ENCODE measurements at regions not wholly inside any gene's neighbourhood (a gene's known extent, or its start where the extent isn't known, plus 50 kb on each side); places are given as distances from the start of the nearest gene placed in this dataset.

DNA sequence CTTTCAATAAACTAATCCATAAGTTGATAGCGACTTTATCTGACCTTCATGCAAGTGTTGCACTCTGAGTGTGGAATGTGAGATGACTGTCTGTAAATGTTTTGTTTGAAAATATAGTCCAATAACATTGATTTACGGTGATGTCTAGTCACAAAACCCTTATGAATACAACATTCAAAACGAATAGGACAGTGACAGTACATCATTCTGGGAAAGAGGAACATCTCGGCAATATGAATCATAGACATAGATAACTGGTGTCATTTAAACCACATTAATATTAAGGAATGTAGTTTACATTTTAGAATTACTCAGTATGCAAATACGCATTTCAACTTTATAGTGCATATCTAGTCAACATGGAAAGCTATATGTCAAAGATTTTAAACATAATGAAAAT, 1311.6 kb upstream of the ADGRL4 start:
- no peaks in the 10 kb centered on the region for H3K79me2 ChIP-seq (ENCODE audit: insufficient read depth, low read length)
- BruUV-seq (replicated peaks), result no TSS peak
- no peak for FAIRE-seq
- H3K36me3 ChIP-seq (replicated peaks in 1 of 2; ENCODE audit: control insufficient read depth in 1 of 2, insufficient read depth in 2 of 2, low read length in 2 of 2), result no peaks in the 10 kb centered on the region
- in situ Hi-C loops (cut with HindIII; ENCODE audit: extremely low pct_ligation_motif_present, low pct_unique_long_range_greater_than_20kb), result no loop called here
- peaks cover 59% of the 10 kb centered on the region for H3K9me3 ChIP-seq (ENCODE audit: low read length)
- H4K20me1 ChIP-seq (ENCODE audit: insufficient read depth, low read length), result no peaks in the 10 kb centered on the region
- no peak for ATAC-seq
- no peaks in the 10 kb centered on the region for H3K4me1 ChIP-seq (ENCODE audit: insufficient read depth, low read length)
- H2AFZ ChIP-seq (ENCODE audit: low read length), result no peak overlapping the region
- no peak overlapping the region for H3K27ac ChIP-seq (ENCODE audit: extremely low read length, insufficient read depth, low read length)
- no peak overlapping the region for H3K4me2 ChIP-seq (ENCODE audit: low read depth, low read length)
- no peaks in the 10 kb centered on the region; a peak in 1 of 5 replicates for H3K27me3 ChIP-seq (ENCODE audit: control insufficient read depth in 1 of 2, insufficient read depth in 2 of 2, low read length in 2 of 2)
- TF ChIP-seq ZNF326 (CRISPR knock-in tag; IDR thresholded peaks at IDR 0.05; ENCODE audit: borderline replicate concordance) (no peak), ZNF607 (CRISPR knock-in tag; IDR thresholded peaks at IDR 0.05; ENCODE audit: borderline replicate concordance) (no peak), BHLHE40 (IDR thresholded peaks at IDR 0.05; ENCODE audit: low read length) (no peak), CENPT (CRISPR knock-in tag; IDR thresholded peaks at IDR 0.05; ENCODE audit: low read depth) (no peak)
- TF ChIP-seq, protein P1, sequence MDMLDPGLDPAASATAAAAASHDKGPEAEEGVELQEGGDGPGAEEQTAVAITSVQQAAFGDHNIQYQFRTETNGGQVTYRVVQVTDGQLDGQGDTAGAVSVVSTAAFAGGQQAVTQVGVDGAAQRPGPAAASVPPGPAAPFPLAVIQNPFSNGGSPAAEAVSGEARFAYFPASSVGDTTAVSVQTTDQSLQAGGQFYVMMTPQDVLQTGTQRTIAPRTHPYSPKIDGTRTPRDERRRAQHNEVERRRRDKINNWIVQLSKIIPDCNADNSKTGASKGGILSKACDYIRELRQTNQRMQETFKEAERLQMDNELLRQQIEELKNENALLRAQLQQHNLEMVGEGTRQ (IDR thresholded peaks at IDR 0.05; ENCODE audit: low read depth, low read length), result no peak
- TF ChIP-seq, protein P1 (CRISPR knock-in tag; IDR thresholded peaks at IDR 0.05; ENCODE audit: borderline replicate concordance), result no peak
- TF ChIP-seq, protein P2, sequence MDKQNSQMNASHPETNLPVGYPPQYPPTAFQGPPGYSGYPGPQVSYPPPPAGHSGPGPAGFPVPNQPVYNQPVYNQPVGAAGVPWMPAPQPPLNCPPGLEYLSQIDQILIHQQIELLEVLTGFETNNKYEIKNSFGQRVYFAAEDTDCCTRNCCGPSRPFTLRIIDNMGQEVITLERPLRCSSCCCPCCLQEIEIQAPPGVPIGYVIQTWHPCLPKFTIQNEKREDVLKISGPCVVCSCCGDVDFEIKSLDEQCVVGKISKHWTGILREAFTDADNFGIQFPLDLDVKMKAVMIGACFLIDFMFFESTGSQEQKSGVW (CRISPR knock-in tag; IDR thresholded peaks at IDR 0.05; ENCODE audit: borderline replicate concordance), result no peak
- TF ChIP-seq, protein P3, sequence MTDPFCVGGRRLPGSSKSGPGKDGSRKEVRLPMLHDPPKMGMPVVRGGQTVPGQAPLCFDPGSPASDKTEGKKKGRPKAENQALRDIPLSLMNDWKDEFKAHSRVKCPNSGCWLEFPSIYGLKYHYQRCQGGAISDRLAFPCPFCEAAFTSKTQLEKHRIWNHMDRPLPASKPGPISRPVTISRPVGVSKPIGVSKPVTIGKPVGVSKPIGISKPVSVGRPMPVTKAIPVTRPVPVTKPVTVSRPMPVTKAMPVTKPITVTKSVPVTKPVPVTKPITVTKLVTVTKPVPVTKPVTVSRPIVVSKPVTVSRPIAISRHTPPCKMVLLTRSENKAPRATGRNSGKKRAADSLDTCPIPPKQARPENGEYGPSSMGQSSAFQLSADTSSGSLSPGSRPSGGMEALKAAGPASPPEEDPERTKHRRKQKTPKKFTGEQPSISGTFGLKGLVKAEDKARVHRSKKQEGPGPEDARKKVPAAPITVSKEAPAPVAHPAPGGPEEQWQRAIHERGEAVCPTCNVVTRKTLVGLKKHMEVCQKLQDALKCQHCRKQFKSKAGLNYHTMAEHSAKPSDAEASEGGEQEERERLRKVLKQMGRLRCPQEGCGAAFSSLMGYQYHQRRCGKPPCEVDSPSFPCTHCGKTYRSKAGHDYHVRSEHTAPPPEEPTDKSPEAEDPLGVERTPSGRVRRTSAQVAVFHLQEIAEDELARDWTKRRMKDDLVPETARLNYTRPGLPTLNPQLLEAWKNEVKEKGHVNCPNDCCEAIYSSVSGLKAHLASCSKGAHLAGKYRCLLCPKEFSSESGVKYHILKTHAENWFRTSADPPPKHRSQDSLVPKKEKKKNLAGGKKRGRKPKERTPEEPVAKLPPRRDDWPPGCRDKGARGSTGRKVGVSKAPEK (CRISPR knock-in tag; IDR thresholded peaks at IDR 0.05; ENCODE audit: borderline replicate concordance), result no peak
- no peak overlapping the region for H3K4me3 ChIP-seq (replicated peaks in 1 of 3; ENCODE audit: insufficient read depth in 1 of 3, low read depth in 2 of 3, low read length in 3 of 3)
- ChIA-PET POLR2A (no interaction called here), CTCF (ENCODE audit: low intra/inter-chr PET ratio, low total read pairs) (no interaction called here)
- intact Hi-C loops (cut with micrococcal nuclease; ENCODE audit: unreplicated experiment), result no loop called here
- no peak overlapping the region for H3K9ac ChIP-seq (ENCODE audit: insufficient read depth, low read depth, low read length)
- DNase-seq (ENCODE audit: low spot score), result no peak
- WGBS (ENCODE audit: low lambda C conversion rate), result 13% methylated on average over 5 of the region's 5 CpGs

Data from HepG2 (cell line).